B cell (primary cell): ENCODE measurements at regions not wholly inside any gene's neighbourhood (a gene's known extent, or its start where the extent isn't known, plus 50 kb on each side); places are given as distances from the start of the nearest gene placed in this dataset.

ENCODE experiments used
- CTCF ChIP-seq: fragments of 200-600 bp; IDR thresholded peaks from one replicate; pipeline ENCODE4 v1.8.0; 2022; ENCODE audit warnings: antibody characterized with exemption, mild to moderate bottlenecking
- EZH2 ChIP-seq: IDR thresholded peaks from 2 replicates; pipeline ENCODE4 v1.6.1; 2012; ENCODE audit warnings: borderline replicate concordance, low read depth, mild to moderate bottlenecking, moderate library complexity, low read length; ENCODE audit not compliant: insufficient read depth, poor library complexity, severe bottlenecking

GRCh38 chr1:220323717-220324116 is 51.5 kb upstream of the RAB3GAP2 start:
- TF ChIP-seq EZH2 (no peak), CTCF (no peak)
